GM12878 (cell line): ENCODE measurements at regions not wholly inside any gene's neighbourhood (a gene's known extent, or its start where the extent isn't known, plus 50 kb on each side); places are given as distances from the start of the nearest gene placed in this dataset.

Source experiments
- ATAC-seq: fragments of 200-7000 bp; cut with Tn5 transposase; 3 replicates; pipeline ENCODE4 v1.9.1; 2020; ENCODE audit warnings: mild to moderate bottlenecking, moderate library complexity
- BruUV-seq: library from RNA; stranded (reverse); fragments of 400-500 nt; replicated peaks from 2 replicates; lab custom pipeline; 2021; lab: Mats Ljungman, UMichigan
- CTCF ChIA-PET: fragments of 300-600 bp; sonication (Branson Sonifier 250); formaldehyde crosslinking; extraction: SDS; loops from one replicate; lab custom pipeline; 2021; ENCODE audit warnings: inconsistent platforms; lab: Yijun Ruan, JAX
- POLR2A ChIA-PET: fragments of 350-600 bp; formaldehyde crosslinking; extraction: SDS; loops from one replicate; lab custom pipeline; 2021; ENCODE audit warnings: inconsistent platforms; lab: Charles Lee
- RAD21 ChIA-PET: fragments of 300-600 bp; sonication (Branson Sonifier 250); formaldehyde crosslinking; loops from one replicate; lab custom pipeline; 2023; ENCODE audit warnings: antibody characterized with exemption; ENCODE audit not compliant: unreplicated experiment; lab: Charles Lee
- SMC1A ChIA-PET: fragments of 300-600 bp; sonication (Branson Sonifier 250); formaldehyde crosslinking; loops from one replicate; lab custom pipeline; 2023; ENCODE audit not compliant: unreplicated experiment, uncharacterized antibody; lab: Charles Lee
- DNase-seq: peaks from one replicate; pipeline ENCODE4 v3.0.0-alpha.2; 2011; ENCODE audit warnings: low read depth, low spot score
- FAIRE-seq: peaks from 3 replicates; lab custom pipeline; 2011; peaks lifted over from hg19 to GRCh38; lab: Jason Lieb, UNC
- H2AFZ ChIP-seq: 2 replicates; pipeline ENCODE4 v1.6.0; 2011; ENCODE audit warnings: low read depth, low read length, control low read depth; ENCODE audit not compliant: control insufficient read depth
- H3K27ac ChIP-seq: 2 replicates; pipeline ENCODE4 v1.5.1; 2011; ENCODE audit warnings: control low read depth; ENCODE audit not compliant: control insufficient read depth, insufficient read depth
- H3K27me3 ChIP-seq, 2 experiments: replicated peaks in 1 of 2; 2 replicates each; pipeline versions ENCODE4 v1.6.0 to v1.6.1; 2011; ENCODE audit warnings: low read length in 1 of 2; ENCODE audit not compliant: control insufficient read depth in 2 of 2, insufficient read depth in 2 of 2
- H3K36me3 ChIP-seq, 2 experiments: 2 replicates each; pipeline ENCODE4 v1.5.1; 2011; ENCODE audit warnings: low read length in 1 of 2; ENCODE audit not compliant: control insufficient read depth in 2 of 2, insufficient read depth in 2 of 2
- H3K4me1 ChIP-seq: 2 replicates; pipeline ENCODE4 v1.6.1; 2011; ENCODE audit warnings: mild to moderate bottlenecking, low read length, moderate library complexity, mixed read lengths; ENCODE audit not compliant: control insufficient read depth, insufficient read depth
- H3K4me2 ChIP-seq: 2 replicates; pipeline ENCODE4 v1.6.0; 2011; ENCODE audit warnings: control low read depth; ENCODE audit not compliant: control insufficient read depth, insufficient read depth
- H3K4me3 ChIP-seq: fragments of 200-600 bp; sonication (generic); 2 replicates; pipeline ENCODE4 v1.5.1; 2016
- H3K79me2 ChIP-seq: 2 replicates; pipeline ENCODE4 v1.6.0; 2011; ENCODE audit warnings: low read length; ENCODE audit not compliant: control insufficient read depth, insufficient read depth
- H3K9ac ChIP-seq: 2 replicates; pipeline ENCODE4 v1.8.0; 2011; ENCODE audit warnings: low read length, control low read depth, mixed read lengths; ENCODE audit not compliant: control insufficient read depth, insufficient read depth
- H3K9me3 ChIP-seq: replicated peaks from 3 replicates; pipeline ENCODE4 v1.5.1; 2011; ENCODE audit warnings: mild to moderate bottlenecking, low read length; ENCODE audit not compliant: control insufficient read depth, insufficient read depth
- H4K20me1 ChIP-seq: 2 replicates; pipeline ENCODE4 v1.6.0; 2011; ENCODE audit not compliant: control insufficient read depth, insufficient read depth
- BRCA1 ChIP-seq: IDR thresholded peaks from 2 replicates; pipeline ENCODE4 v1.6.1; 2011; ENCODE audit warnings: low read depth, low read length, improper control_type of control experiment
- EED ChIP-seq: sonication (generic); IDR thresholded peaks from 2 replicates; pipeline ENCODE4 v1.6.1; 2016; ENCODE audit warnings: antibody characterized with exemption, low read depth
- FOXM1 ChIP-seq: IDR thresholded peaks from 2 replicates; pipeline ENCODE4 v1.6.1; 2012; ENCODE audit warnings: low read depth, mild to moderate bottlenecking, inconsistent platforms, low read length, moderate library complexity
- MXI1 ChIP-seq: fragments of 150-350 bp; IDR thresholded peaks from 2 replicates; pipeline ENCODE4 v1.6.1; 2011; ENCODE audit warnings: low read depth, mild to moderate bottlenecking, inconsistent platforms, low read length, improper control_type of control experiment
- NFIC ChIP-seq: IDR thresholded peaks from 2 replicates; pipeline ENCODE4 v1.6.1; 2012; ENCODE audit warnings: low read depth, mild to moderate bottlenecking, inconsistent platforms, low read length, moderate library complexity
- NKRF ChIP-seq: fragments of 450-650 bp; conservative IDR thresholded peaks from 2 replicates; pipeline ENCODE4 v1.6.1; 2017; ENCODE audit warnings: mild to moderate bottlenecking, moderate library complexity
- SPI1 ChIP-seq: IDR thresholded peaks from 2 replicates; pipeline ENCODE4 v1.6.1; 2011; ENCODE audit warnings: low read depth, mild to moderate bottlenecking, low read length, moderate library complexity, borderline replicate concordance; ENCODE audit not compliant: insufficient read depth
- SRF ChIP-seq, 2 experiments: IDR thresholded peaks; 2 replicates each; pipeline ENCODE4 v1.6.1; 2011; ENCODE audit warnings: low read depth in 2 of 2, low read length in 2 of 2, mild to moderate bottlenecking in 1 of 2, moderate library complexity in 1 of 2
- TCF7 ChIP-seq: IDR thresholded peaks from 2 replicates; pipeline ENCODE4 v1.6.1; 2014; ENCODE audit warnings: antibody characterized with exemption, borderline replicate concordance
- WGBS: methylation state at CpG from one replicate; pipeline ENCODE4 v1.1.6; 2016; ENCODE audit warnings: low lambda C conversion rate; ENCODE audit not compliant: insufficient replicate concordance, insufficient coverage; ENCODE audit errors: missing lambda C conversion rate; 5-methylcytosine and 5-hydroxymethylcytosine counted together
- in situ Hi-C: fragments of 300-500 bp; cut with MboI; formaldehyde crosslinking; loops from 9 replicates; pipeline ENCODE4 v1.14.3; 2018; ENCODE audit warnings: mixed read lengths
- intact Hi-C: fragments of 100-400 bp; cut with micrococcal nuclease; formaldehyde crosslinking; loops from one replicate; pipeline ENCODE4 v1.14.2; 2022; ENCODE audit not compliant: unreplicated experiment
- TF ChIP-seq, protein P1 (sequence below): fragments of 450-650 bp; formaldehyde crosslinking; IDR thresholded peaks from 2 replicates; pipeline ENCODE4 v1.4.0; 2022; ENCODE audit warnings: mild to moderate bottlenecking, moderate library complexity

DNA sequence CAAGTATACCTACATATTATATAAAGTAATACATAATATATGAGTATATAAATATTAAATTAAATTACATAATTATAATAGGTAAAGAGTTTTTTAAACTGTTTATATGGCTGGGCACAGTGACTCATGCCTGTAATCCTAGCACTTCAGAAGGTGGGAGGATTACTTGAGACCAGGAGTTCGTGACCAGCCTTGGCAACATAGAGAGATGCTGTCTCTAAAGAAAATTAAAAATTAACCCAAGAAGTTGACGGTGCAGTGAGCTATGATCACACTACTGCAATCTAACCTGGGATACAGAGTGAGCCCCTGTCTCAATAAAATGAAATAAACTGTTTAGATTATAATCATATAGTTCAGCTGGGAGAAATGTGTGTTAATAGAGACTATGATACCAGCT is 363.0 kb downstream of the DDX10 start:
- ChIA-PET SMC1A (no interaction called here), POLR2A (no interaction called here), RAD21 (no interaction called here), CTCF (no interaction called here)
- ATAC-seq (no peak), FAIRE-seq (no peak), DNase-seq (no peak)
- TF ChIP-seq NFIC (no peak), SPI1 (no peak), EED (no peak), TCF7 (no peak)
- H3K36me3 ChIP-seq, result no peaks in the 10 kb centered on the region
- no peaks in the 10 kb centered on the region for H3K27me3 ChIP-seq
- H3K79me2 ChIP-seq, result no peaks in the 10 kb centered on the region
- H4K20me1 ChIP-seq, result no peaks in the 10 kb centered on the region
- H3K9me3 ChIP-seq, result no peaks in the 10 kb centered on the region
- no peaks in the 10 kb centered on the region for H3K4me1 ChIP-seq
- in situ Hi-C loops, result no loop called here
- BruUV-seq, result no TSS peak
- no peak overlapping the region for H3K4me2 ChIP-seq
- H3K27ac ChIP-seq, result no peak overlapping the region
- intact Hi-C loops, result no loop called here
- no peak overlapping the region for H3K4me3 ChIP-seq
- no peak overlapping the region for H3K9ac ChIP-seq
- WGBS, result 20% methylated on average over 2 of the region's 2 CpGs
- H2AFZ ChIP-seq, result no peak overlapping the region

GRCh38 chr11:109029927-109030326 is 365.1 kb downstream of the DDX10 start:
- Histone ChIP-seq H3K9ac (no peak overlapping the region), H3K27me3 (no peaks in the 10 kb centered on the region), H3K36me3 (no peaks in the 10 kb centered on the region), H3K4me2 (no peak overlapping the region), H3K79me2 (no peaks in the 10 kb centered on the region), H4K20me1 (no peaks in the 10 kb centered on the region), H3K9me3 (no peaks in the 10 kb centered on the region), H3K4me1 (no peaks in the 10 kb centered on the region), H3K27ac (no peak overlapping the region), H3K4me3 (no peak overlapping the region), H2AFZ (no peak overlapping the region)
- in situ Hi-C loops (no loop called here), intact Hi-C loops (no loop called here)
- DNase-seq, result no peak
- BruUV-seq, result no TSS peak
- no peak for FAIRE-seq
- ChIA-PET SMC1A (interaction anchor here (1.0 kb wide), 1 partner anchor 12 kb away, joined by 3 read pairs; no protein-coding TSS in a partner anchor), CTCF (no interaction called here), POLR2A (no interaction called here), RAD21 (no interaction called here)
- no peak for ATAC-seq
- TF ChIP-seq SRF (IDR thresholded peaks at IDR 0.05; ENCODE audit: low read depth in 2 of 2, low read length in 2 of 2) (no peak), NKRF (no peak), BRCA1 (no peak), MXI1 (no peak), FOXM1 (no peak)
- TF ChIP-seq, protein P1, sequence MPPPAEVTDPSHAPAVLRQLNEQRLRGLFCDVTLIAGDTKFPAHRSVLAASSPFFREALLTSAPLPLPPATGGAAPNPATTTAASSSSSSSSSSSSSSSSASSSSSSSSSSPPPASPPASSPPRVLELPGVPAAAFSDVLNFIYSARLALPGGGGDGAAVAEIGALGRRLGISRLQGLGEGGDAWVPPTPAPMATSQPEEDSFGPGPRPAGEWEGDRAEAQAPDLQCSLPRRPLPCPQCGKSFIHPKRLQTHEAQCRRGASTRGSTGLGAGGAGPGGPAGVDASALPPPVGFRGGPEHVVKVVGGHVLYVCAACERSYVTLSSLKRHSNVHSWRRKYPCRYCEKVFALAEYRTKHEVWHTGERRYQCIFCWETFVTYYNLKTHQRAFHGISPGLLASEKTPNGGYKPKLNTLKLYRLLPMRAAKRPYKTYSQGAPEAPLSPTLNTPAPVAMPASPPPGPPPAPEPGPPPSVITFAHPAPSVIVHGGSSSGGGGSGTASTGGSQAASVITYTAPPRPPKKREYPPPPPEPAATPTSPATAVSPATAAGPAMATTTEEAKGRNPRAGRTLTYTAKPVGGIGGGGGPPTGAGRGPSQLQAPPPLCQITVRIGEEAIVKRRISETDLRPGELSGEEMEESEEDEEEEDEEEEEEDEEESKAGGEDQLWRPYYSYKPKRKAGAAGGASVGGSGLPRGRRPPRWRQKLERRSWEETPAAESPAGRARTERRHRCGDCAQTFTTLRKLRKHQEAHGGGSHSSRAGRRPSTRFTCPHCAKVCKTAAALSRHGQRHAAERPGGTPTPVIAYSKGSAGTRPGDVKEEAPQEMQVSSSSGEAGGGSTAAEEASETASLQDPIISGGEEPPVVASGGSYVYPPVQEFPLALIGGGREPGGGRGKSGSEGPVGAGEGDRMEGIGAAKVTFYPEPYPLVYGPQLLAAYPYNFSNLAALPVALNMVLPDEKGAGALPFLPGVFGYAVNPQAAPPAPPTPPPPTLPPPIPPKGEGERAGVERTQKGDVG (CRISPR knock-in tag), result no peak
- 36% methylated on average over 5 of the region's 5 CpGs for WGBS
